HCT116 (cell line): ENCODE measurements at regions not wholly inside any gene's neighbourhood (a gene's known extent, or its start where the extent isn't known, plus 50 kb on each side); places are given as distances from the start of the nearest gene placed in this dataset.

ENCODE experiments used
- ATAC-seq: fragments of 200-7000 bp; cut with Tn5 transposase; 2 replicates; pipeline ENCODE4 v1.9.1; 2020; ENCODE audit warnings: mild to moderate bottlenecking, moderate library complexity
- BruUV-seq: library from RNA; stranded (reverse); fragments of 400-500 nt; replicated peaks from 2 replicates; lab custom pipeline; 2021; lab: Mats Ljungman, UMichigan
- CTCF ChIA-PET: fragments of 300-600 bp; sonication (Branson Sonifier 250); formaldehyde crosslinking; loops from one replicate; lab custom pipeline; 2021; ENCODE audit warnings: antibody characterized with exemption; lab: Charles Lee
- POLR2A ChIA-PET: fragments of 300-600, 350-600 bp; sonication (Branson Sonifier 250); formaldehyde crosslinking; loops from one replicate; lab custom pipeline; 2021; ENCODE audit warnings: antibody characterized with exemption; lab: Charles Lee
- RAD21 ChIA-PET, 2 experiments: fragments of 300-600 bp; sonication (Branson Sonifier 250); formaldehyde crosslinking; loops; one replicate each; lab custom pipeline; 2023; ENCODE audit warnings: low total read pairs in 2 of 2; ENCODE audit not compliant: uncharacterized antibody in 2 of 2, unreplicated experiment in 2 of 2, low non-redundant PET in 1 of 2; lab: Charles Lee
- DNase-seq: peaks from one replicate; pipeline ENCODE4 v3.0.0-alpha.2; 2010; ENCODE audit warnings: low read depth, low spot score
- H2AFZ ChIP-seq: fragments of 200-600 bp; shearing (Covaris generic), sonication (generic); 2 replicates; pipeline ENCODE4 v1.6.1; 2017; ENCODE audit warnings: low read depth, mixed run types, mixed read lengths, antibody characterized with exemption, low read length; ENCODE audit not compliant: poor library complexity, severe bottlenecking
- H3K27ac ChIP-seq: 2 replicates; pipeline ENCODE4 v1.5.1; 2012; ENCODE audit warnings: low read depth, low read length
- H3K27me3 ChIP-seq: fragments of 200-600 bp; sonication (generic); 2 replicates; pipeline ENCODE4 v1.6.1; 2016; ENCODE audit warnings: mixed run types, low read length, mixed read lengths; ENCODE audit not compliant: insufficient read depth
- H3K36me3 ChIP-seq, 2 experiments: fragments of 200-500 bp in 1 of 2; fragments of 200-600 bp in 1 of 2; sonication (Bioruptor generic) in 1 of 2; sonication (generic) in 1 of 2; 2 replicates each; pipeline versions ENCODE4 v1.5.1 to v1.6.1; 2014 to 2016; ENCODE audit warnings: low read length in 2 of 2, inconsistent platforms in 1 of 2, mixed read lengths in 1 of 2, mixed run types in 1 of 2; ENCODE audit not compliant: insufficient read depth in 2 of 2, control insufficient read depth in 1 of 2
- H3K4me1 ChIP-seq, 2 experiments: fragments of 200-600 bp in 1 of 2; sonication (generic) in 1 of 2; 2 replicates each; pipeline versions ENCODE4 v1.5.1 to v1.6.1; 2012 to 2017; ENCODE audit warnings: low read length in 2 of 2, inconsistent platforms in 1 of 2, mild to moderate bottlenecking in 1 of 2, mixed read lengths in 1 of 2, mixed run types in 1 of 2, moderate library complexity in 1 of 2; ENCODE audit not compliant: insufficient read depth in 2 of 2, control insufficient read depth in 1 of 2
- H3K4me2 ChIP-seq: fragments of 200-600 bp; sonication (generic); 2 replicates; pipeline ENCODE4 v1.6.1; 2017; ENCODE audit warnings: mixed run types, low read length, mixed read lengths
- H3K4me3 ChIP-seq, 2 experiments: fragments of 200-600 bp in 1 of 2; sonication (generic) in 1 of 2; replicated peaks in 1 of 2; 2 replicates each; pipeline ENCODE4 v1.5.1; 2011 to 2016; ENCODE audit warnings: low read length in 2 of 2, control low read depth in 1 of 2, low read depth in 1 of 2, mild to moderate bottlenecking in 1 of 2, mixed read lengths in 1 of 2, mixed run types in 1 of 2
- H3K79me2 ChIP-seq: fragments of 200-600 bp; sonication (generic); 2 replicates; pipeline ENCODE4 v1.6.1; 2017; ENCODE audit warnings: mild to moderate bottlenecking, mixed run types, low read length, moderate library complexity, mixed read lengths; ENCODE audit not compliant: insufficient read depth
- H3K9ac ChIP-seq: fragments of 200-600 bp; sonication (generic); 2 replicates; pipeline ENCODE4 v1.6.1; 2016; ENCODE audit warnings: low read length, mixed read lengths
- H3K9me2 ChIP-seq: fragments of 200-600 bp; sonication (generic), shearing (Covaris generic); 2 replicates; pipeline ENCODE4 v1.6.1; 2017; ENCODE audit warnings: mixed run types, mild to moderate bottlenecking, moderate library complexity; ENCODE audit not compliant: insufficient read depth
- H3K9me3 ChIP-seq, 2 experiments: fragments of 200-500 bp in 1 of 2; fragments of 200-600 bp in 1 of 2; sonication (Bioruptor generic) in 1 of 2; sonication (generic) in 1 of 2; 2 replicates each; pipeline ENCODE4 v1.6.1; 2014 to 2017; ENCODE audit warnings: low read length in 2 of 2, mixed read lengths in 2 of 2, inconsistent platforms in 1 of 2, low read depth in 1 of 2, mild to moderate bottlenecking in 1 of 2, mixed run types in 1 of 2, moderate library complexity in 1 of 2; ENCODE audit not compliant: control insufficient read depth in 1 of 2, insufficient read depth in 1 of 2
- H4K20me1 ChIP-seq: fragments of 200-600 bp; sonication (generic), shearing (Covaris generic); 2 replicates; pipeline ENCODE4 v1.6.1; 2017; ENCODE audit warnings: mixed run types, mild to moderate bottlenecking, moderate library complexity; ENCODE audit not compliant: insufficient read depth
- EZH2 ChIP-seq: fragments of 200-600 bp; sonication (generic); IDR thresholded peaks from 2 replicates; pipeline ENCODE4 v1.6.1; 2017; ENCODE audit warnings: antibody characterized with exemption, mixed run types
- FOSL1 ChIP-seq: IDR thresholded peaks from 2 replicates; pipeline ENCODE4 v1.6.1; 2012; ENCODE audit warnings: low read depth
- JUND ChIP-seq: IDR thresholded peaks from 2 replicates; pipeline ENCODE4 v1.6.1; 2012
- REST ChIP-seq: IDR thresholded peaks from 2 replicates; pipeline ENCODE4 v1.6.1; 2012; ENCODE audit warnings: low read depth
- TCF7L2 ChIP-seq: IDR thresholded peaks from 2 replicates; pipeline ENCODE4 v1.7.0; 2011; ENCODE audit warnings: borderline replicate concordance, inconsistent platforms; ENCODE audit not compliant: insufficient read depth, insufficient read length; ENCODE audit errors: extremely low read depth
- ZFX ChIP-seq: fragments of 450-650 bp; IDR thresholded peaks from 2 replicates; pipeline ENCODE4 v1.6.1; 2017
- intact Hi-C: fragments of 100-400 bp; cut with micrococcal nuclease; formaldehyde crosslinking; loops from 2 replicates; pipeline ENCODE4 v1.10.0; 2022

GRCh38 chr14:30444451-30444850 is 114.5 kb upstream of the G2E3 start:
- intact Hi-C loops = loop anchor here (5.0 kb wide), 2 partner anchors 892 to 1692 kb away; no protein-coding TSS in a partner anchor
- Histone ChIP-seq H3K9me3 (no peaks in the 10 kb centered on the region), H3K4me3 (no peak overlapping the region), H3K27me3 (peaks cover 44% of the 10 kb centered on the region), H3K4me2 (no peak overlapping the region), H3K9me2 (no peaks in the 10 kb centered on the region), H3K79me2 (no peaks in the 10 kb centered on the region), H3K27ac (no peak overlapping the region), H3K36me3 (no peaks in the 10 kb centered on the region), H4K20me1 (no peaks in the 10 kb centered on the region), H2AFZ (no peak overlapping the region), H3K9ac (no peak overlapping the region), H3K4me1 (no peaks in the 10 kb centered on the region)
- ATAC-seq = no peak
- ChIA-PET CTCF (no interaction called here), POLR2A (no interaction called here), RAD21 (no interaction called here)
- BruUV-seq = no TSS peak
- TF ChIP-seq REST = no peak
- TF ChIP-seq EZH2 = no peak
- no peak for TF ChIP-seq FOSL1
- TF ChIP-seq JUND = no peak
- TF ChIP-seq TCF7L2 = no peak
- no peak for TF ChIP-seq ZFX
- no peak for DNase-seq
